ENCODE measurements at regions not wholly inside any gene's neighbourhood (a gene's known extent, or its start where the extent isn't known, plus 50 kb on each side); places are given as distances from the start of the nearest gene placed in this dataset.

DNA sequence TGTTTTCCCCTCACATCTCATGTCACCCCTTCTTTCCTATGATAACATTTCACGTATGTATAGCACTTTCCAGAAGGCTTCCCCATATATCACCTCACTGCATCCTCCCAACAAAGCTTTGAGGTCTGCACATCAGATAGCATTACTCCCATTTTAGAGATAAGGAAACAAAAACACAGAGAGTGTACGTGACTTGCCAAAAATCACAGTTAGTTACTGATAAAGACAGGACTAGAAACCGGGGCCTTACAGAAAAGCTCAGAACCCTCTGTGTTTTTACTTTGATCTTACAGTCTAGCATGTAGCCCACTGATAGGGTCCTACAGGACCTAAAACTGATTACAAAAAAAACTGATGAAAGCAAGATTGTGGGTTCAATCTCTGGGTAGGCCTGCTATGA lies 202.9 kb upstream of the CDKN3 start:
- TF ChIP-seq POLR2AphosphoS5 (IDR thresholded peaks at IDR 0.05; ENCODE audit: low read depth, low read length), result no peak
- no peak for TF ChIP-seq POLR2A (IDR thresholded peaks at IDR 0.05; ENCODE audit: low read depth, low read length)

Measured in GM12892 (cell line).